ENCODE measurements at regions not wholly inside any gene's neighbourhood (a gene's known extent, or its start where the extent isn't known, plus 50 kb on each side); places are given as distances from the start of the nearest gene placed in this dataset.

DNA sequence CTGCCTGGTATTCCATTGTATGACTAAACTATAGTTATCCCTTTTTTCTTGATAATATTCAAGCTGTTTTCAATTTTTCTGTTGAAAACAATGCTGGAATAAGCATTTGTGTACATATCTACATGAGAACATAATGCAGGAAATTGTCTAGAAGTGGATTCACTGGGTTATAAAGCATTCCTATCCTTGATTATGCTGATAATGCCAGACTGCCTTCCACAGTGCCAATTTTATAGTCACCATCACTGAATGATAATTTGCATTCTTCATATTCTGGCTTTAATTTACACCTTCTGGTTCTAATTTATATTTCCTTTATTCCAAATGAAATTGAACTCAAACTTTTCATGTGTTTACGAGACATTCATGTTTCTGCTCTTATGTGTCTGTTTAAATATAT, 651.0 kb upstream of the PLXNA2 start:
- TF ChIP-seq POLR2A (IDR thresholded peaks at IDR 0.05; ENCODE audit: low read depth, low read length) = no peak
- TF ChIP-seq TAF1 (IDR thresholded peaks at IDR 0.05; ENCODE audit: low read depth, low read length) = no peak

All from GM12891 (cell line).